PC-3 (cell line): ENCODE measurements at regions not wholly inside any gene's neighbourhood (a gene's known extent, or its start where the extent isn't known, plus 50 kb on each side); places are given as distances from the start of the nearest gene placed in this dataset.

Source experiments
- ATAC-seq: fragments of 200-7000 bp; cut with Tn5 transposase; 2 replicates; pipeline ENCODE4 v1.9.1; 2020; ENCODE audit warnings: mild to moderate bottlenecking, moderate library complexity
- BruUV-seq: library from RNA; stranded (reverse); fragments of 400-500 nt; replicated peaks from 2 replicates; lab custom pipeline; 2021; lab: Mats Ljungman, UMichigan
- CTCF ChIA-PET: fragments of 300-600 bp; sonication (Branson Sonifier 250); formaldehyde crosslinking; loops from one replicate; lab custom pipeline; 2022; ENCODE audit warnings: antibody characterized with exemption; lab: Charles Lee
- POLR2A ChIA-PET: fragments of 300-600 bp; sonication (Branson Sonifier 250); formaldehyde crosslinking; loops from one replicate; lab custom pipeline; 2022; ENCODE audit warnings: antibody characterized with exemption; ENCODE audit not compliant: unreplicated experiment; lab: Charles Lee
- DNase-seq: peaks from one replicate; pipeline ENCODE4 v3.0.0-alpha.2; 2015
- H2AFZ ChIP-seq: fragments of 300-600 bp; sonication (generic); 2 replicates; pipeline ENCODE4 v1.6.0; 2016; ENCODE audit warnings: antibody characterized with exemption, low read length
- H3F3A ChIP-seq: fragments of 300-600 bp; sonication (generic); one replicate; pipeline ENCODE4 v1.6.0; 2017; ENCODE audit warnings: antibody characterized with exemption, low read length, control low read depth, mild to moderate bottlenecking; ENCODE audit not compliant: unreplicated experiment
- H3K27ac ChIP-seq: fragments of 300-600 bp; sonication (generic); 2 replicates; pipeline ENCODE4 v1.5.1; 2016; ENCODE audit warnings: mild to moderate bottlenecking, low read length
- H3K27me3 ChIP-seq: fragments of 300-600 bp; sonication (generic); 2 replicates; pipeline ENCODE4 v1.6.1; 2016; ENCODE audit warnings: low read length, mixed read lengths
- H3K36me3 ChIP-seq: fragments of 300-600 bp; sonication (generic); 2 replicates; pipeline ENCODE4 v1.6.1; 2016; ENCODE audit warnings: low read depth, mixed run types, low read length, mixed read lengths
- H3K4me1 ChIP-seq: fragments of 300-600 bp; sonication (generic); 2 replicates; pipeline ENCODE4 v1.5.1; 2016; ENCODE audit warnings: low read length; ENCODE audit not compliant: insufficient read depth
- H3K4me2 ChIP-seq: fragments of 300-600 bp; sonication (generic); 2 replicates; pipeline ENCODE4 v1.6.0; 2016; ENCODE audit warnings: low read length
- H3K4me3 ChIP-seq: fragments of 300-600 bp; sonication (generic); 2 replicates; pipeline ENCODE4 v1.5.1; 2016; ENCODE audit warnings: mild to moderate bottlenecking, low read length, mixed read lengths
- H3K79me2 ChIP-seq: fragments of 300-600 bp; sonication (generic); 2 replicates; pipeline ENCODE4 v1.6.1; 2017; ENCODE audit warnings: low read length, mixed read lengths
- H3K9ac ChIP-seq: fragments of 300-600 bp; sonication (generic); 2 replicates; pipeline ENCODE4 v1.6.0; 2016; ENCODE audit warnings: mild to moderate bottlenecking, low read length
- H3K9me2 ChIP-seq: fragments of 300-600 bp; sonication (generic); replicated peaks from 2 replicates; pipeline ENCODE4 v1.6.1; 2016; ENCODE audit warnings: mixed run types, low read length, mixed read lengths
- H3K9me3 ChIP-seq: fragments of 300-600 bp; sonication (generic); 2 replicates; pipeline ENCODE4 v1.6.1; 2016; ENCODE audit warnings: low read length, mixed read lengths
- H4K20me1 ChIP-seq: fragments of 300-600 bp; sonication (generic); 2 replicates; pipeline ENCODE4 v1.6.1; 2016; ENCODE audit warnings: low read length, mixed read lengths
- CTCF ChIP-seq: fragments of 300-600 bp; sonication (generic); conservative IDR thresholded peaks from 2 replicates; pipeline ENCODE4 v1.5.1; 2017; ENCODE audit warnings: antibody characterized with exemption, low read depth, mild to moderate bottlenecking, low read length
- EZH2 ChIP-seq: fragments of 300-600 bp; sonication (generic); IDR thresholded peaks from one replicate; pipeline ENCODE4 v1.6.1; 2017; ENCODE audit warnings: antibody characterized with exemption, mild to moderate bottlenecking, low read length; ENCODE audit not compliant: unreplicated experiment
- EZH2phosphoT487 ChIP-seq: fragments of 300-600 bp; sonication (generic); IDR thresholded peaks from 2 replicates; pipeline ENCODE4 v1.6.1; 2018; ENCODE audit warnings: mild to moderate bottlenecking, antibody characterized with exemption, low read length, borderline replicate concordance
- intact Hi-C: fragments of 100-400 bp; cut with micrococcal nuclease; formaldehyde crosslinking; loops from 2 replicates; pipeline ENCODE4 v1.9.0; 2023

GRCh38 chr7:35355199-35355598, 101.3 kb upstream of the TBX20 start:
- Histone ChIP-seq H3K27ac (no peak overlapping the region), H3F3A (no peaks in the 10 kb centered on the region), H4K20me1 (no peaks in the 10 kb centered on the region), H3K4me2 (no peak overlapping the region), H3K4me3 (no peak overlapping the region), H2AFZ (no peak overlapping the region), H3K9me3 (no peaks in the 10 kb centered on the region), H3K9ac (no peak overlapping the region), H3K4me1 (no peaks in the 10 kb centered on the region), H3K36me3 (no peaks in the 10 kb centered on the region), H3K9me2 (no peaks in the 10 kb centered on the region), H3K27me3 (0 out of 2 replicates have a peak, but pooled peaks cover 7% of the 10 kb centered on the region), H3K79me2 (no peaks in the 10 kb centered on the region)
- ATAC-seq (no peak), DNase-seq (no peak)
- intact Hi-C loops, result no loop called here
- CTCF ChIA-PET, result no interaction called here
- no TSS peak for BruUV-seq
- TF ChIP-seq EZH2 (no peak), CTCF (no peak), EZH2phosphoT487 (no peak)
- POLR2A ChIA-PET, result interaction anchor here (0.5 kb wide), 1 partner anchor 628 kb away, joined by 3 read pairs; no protein-coding TSS in a partner anchor

- Histone ChIP-seq H3K4me1 (no peaks in the 10 kb centered on the region), H3K9me3 (no peaks in the 10 kb centered on the region), H3K79me2 (no peaks in the 10 kb centered on the region), H3K27me3 (0 out of 2 replicates have a peak, but pooled peaks cover 18% of the 10 kb centered on the region), H3K4me2 (no peak overlapping the region), H4K20me1 (no peaks in the 10 kb centered on the region), H3F3A (no peaks in the 10 kb centered on the region), H3K9ac (no peak overlapping the region), H2AFZ (no peak overlapping the region), H3K9me2 (no peaks in the 10 kb centered on the region), H3K4me3 (no peak overlapping the region), H3K27ac (no peak overlapping the region), H3K36me3 (no peaks in the 10 kb centered on the region)
- DNase-seq (no peak), ATAC-seq (no peak)
- ChIA-PET POLR2A (no interaction called here), CTCF (no interaction called here)
- no peak for TF ChIP-seq EZH2phosphoT487
- no peak for TF ChIP-seq CTCF
- TF ChIP-seq EZH2, result no peak
- no TSS peak for BruUV-seq
- intact Hi-C loops, result no loop called here
Observed at GRCh38 chr7:35353481-35353880, 99.6 kb upstream of the TBX20 start.

DNA sequence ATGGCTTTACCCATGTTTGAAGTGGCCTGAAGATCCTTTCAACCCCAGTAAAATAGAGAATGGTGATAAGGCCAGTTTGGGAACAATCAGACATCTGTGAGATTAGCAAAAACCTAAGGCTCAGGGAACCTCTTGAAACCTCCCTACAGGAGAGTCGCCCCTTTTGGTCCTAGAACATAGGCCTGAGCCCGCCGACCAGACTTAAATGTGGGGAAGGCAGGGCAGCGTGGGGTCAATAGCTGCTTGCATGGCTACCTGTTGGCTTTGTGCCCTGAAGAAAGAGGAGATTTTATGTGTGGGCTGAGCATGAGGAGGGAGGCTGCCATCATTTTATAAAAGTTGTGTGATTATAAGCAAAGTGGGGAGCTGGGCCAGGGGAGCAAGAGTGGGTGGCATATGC, 97.6 kb upstream of the TBX20 start:
- BruUV-seq, result no TSS peak
- DNase-seq, result no peak
- TF ChIP-seq CTCF (no peak), EZH2phosphoT487 (no peak), EZH2 (no peak)
- Histone ChIP-seq H3K4me1 (no peaks in the 10 kb centered on the region), H3K36me3 (no peaks in the 10 kb centered on the region), H3K9me2 (no peaks in the 10 kb centered on the region), H2AFZ (no peak overlapping the region), H3K27me3 (peaks cover 35% of the 10 kb centered on the region), H3K9me3 (no peaks in the 10 kb centered on the region), H3K4me3 (no peak overlapping the region), H4K20me1 (no peaks in the 10 kb centered on the region), H3K9ac (no peak overlapping the region), H3K79me2 (no peaks in the 10 kb centered on the region), H3K27ac (no peak overlapping the region), H3K4me2 (no peak overlapping the region), H3F3A (no peaks in the 10 kb centered on the region)
- intact Hi-C loops, result no loop called here
- ATAC-seq, result no peak
- ChIA-PET POLR2A (no interaction called here), CTCF (no interaction called here)
